Large intestine (tissue), 3 donors: ENCODE measurements at regions not wholly inside any gene's neighbourhood (a gene's known extent, or its start where the extent isn't known, plus 50 kb on each side); places are given as distances from the start of the nearest gene placed in this dataset.

Experiments
- DNase-seq, 2 donors: peaks; one replicate each; pipeline versions ENCODE4 v3.0.0 to v3.0.0-alpha.2; 2013
- H3K27ac ChIP-seq: one replicate; pipeline ENCODE4 v1.5.1; 2013; ENCODE audit warnings: low read length
- H3K27me3 ChIP-seq: 2 replicates; pipeline ENCODE4 v1.6.1; 2013; ENCODE audit warnings: low read length; ENCODE audit not compliant: control insufficient read depth, insufficient read depth
- H3K36me3 ChIP-seq: 2 replicates; pipeline ENCODE4 v1.6.1; 2013; ENCODE audit warnings: low read length; ENCODE audit not compliant: control insufficient read depth, insufficient read depth
- H3K4me1 ChIP-seq: one replicate; pipeline ENCODE4 v1.6.1; 2013; ENCODE audit warnings: low read length; ENCODE audit not compliant: control insufficient read depth, insufficient read depth
- H3K4me3 ChIP-seq: one replicate; pipeline ENCODE4 v1.5.1; 2013; ENCODE audit warnings: low read length
- H3K9me3 ChIP-seq: one replicate; pipeline ENCODE4 v1.6.1; 2013; ENCODE audit warnings: mild to moderate bottlenecking, low read depth, low read length, moderate library complexity; ENCODE audit not compliant: control insufficient read depth
- WGBS: methylation state at CpG from one replicate; pipeline ENCODE4 v1.1.5; 2013; ENCODE audit warnings: low lambda C conversion rate; ENCODE audit not compliant: insufficient coverage; 5-methylcytosine and 5-hydroxymethylcytosine counted together

- Histone ChIP-seq H3K4me3 (no peak overlapping the region), H3K9me3 (no peaks in the 10 kb centered on the region), H3K27me3 (no peaks in the 10 kb centered on the region), H3K36me3 (no peaks in the 10 kb centered on the region), H3K4me1 (no peaks in the 10 kb centered on the region), H3K27ac (no peak overlapping the region)
- DNase-seq, result no peak
- no CpG with 5 or more reads among the region's 1 CpG for WGBS
Observed at GRCh38 chr18:40995529-40995928, 959.5 kb upstream of the PIK3C3 start.

- Histone ChIP-seq H3K27ac (no peak overlapping the region), H3K27me3 (no peaks in the 10 kb centered on the region), H3K36me3 (no peaks in the 10 kb centered on the region), H3K4me3 (no peak overlapping the region), H3K9me3 (no peaks in the 10 kb centered on the region), H3K4me1 (no peaks in the 10 kb centered on the region)
- DNase-seq, result no peak
Observed at GRCh38 chr18:40993363-40993762, 961.7 kb upstream of the PIK3C3 start.

GRCh38 chr18:40987581-40987980 lies 967.5 kb upstream of the PIK3C3 start:
- H3K9me3 ChIP-seq, result no peaks in the 10 kb centered on the region
- no peak overlapping the region for H3K4me3 ChIP-seq
- no peaks in the 10 kb centered on the region for H3K4me1 ChIP-seq
- no CpG with 5 or more reads among the region's 1 CpG for WGBS
- DNase-seq, result no peak
- no peaks in the 10 kb centered on the region for H3K36me3 ChIP-seq
- H3K27ac ChIP-seq, result no peak overlapping the region
- no peaks in the 10 kb centered on the region for H3K27me3 ChIP-seq

GRCh38 chr18:40985436-40985835 lies 969.6 kb upstream of the PIK3C3 start:
- Histone ChIP-seq H3K9me3 (no peaks in the 10 kb centered on the region), H3K36me3 (no peaks in the 10 kb centered on the region), H3K27ac (no peak overlapping the region), H3K27me3 (no peaks in the 10 kb centered on the region), H3K4me3 (no peak overlapping the region), H3K4me1 (no peaks in the 10 kb centered on the region)
- no peak for DNase-seq
- WGBS, result 86% methylated on average over 3 of the region's 5 CpGs

- H3K27ac ChIP-seq, result no peak overlapping the region
- no CpG with 5 or more reads among the region's 1 CpG for WGBS
- DNase-seq, result no peak
- no peaks in the 10 kb centered on the region for H3K9me3 ChIP-seq
- no peak overlapping the region for H3K4me3 ChIP-seq
- H3K27me3 ChIP-seq, result no peaks in the 10 kb centered on the region
- H3K4me1 ChIP-seq, result no peaks in the 10 kb centered on the region
- H3K36me3 ChIP-seq, result no peaks in the 10 kb centered on the region
Observed at GRCh38 chr18:40984856-40985255, 970.2 kb upstream of the PIK3C3 start.

- 82% methylated on average over 1 of the region's 1 CpG for WGBS
- H3K4me3 ChIP-seq, result no peak overlapping the region
- no peak for DNase-seq
Observed at GRCh38 chr18:40983835-40984234, 971.2 kb upstream of the PIK3C3 start.

GRCh38 chr18:40980171-40980570 lies 974.9 kb upstream of the PIK3C3 start:
- WGBS, result no CpG with 5 or more reads among the region's 2 CpGs
- no peak for DNase-seq
- no peaks in the 10 kb centered on the region for H3K4me1 ChIP-seq

More at GRCh38 chr18:40983835-40984234, 971.2 kb upstream of the PIK3C3 start:
- Histone ChIP-seq H3K36me3 (no peaks in the 10 kb centered on the region), H3K27ac (no peak overlapping the region), H3K27me3 (no peaks in the 10 kb centered on the region), H3K4me1 (no peaks in the 10 kb centered on the region), H3K9me3 (no peaks in the 10 kb centered on the region)

GRCh38 chr18:40976050-40976449 lies 979.0 kb upstream of the PIK3C3 start:
- no CpG with 5 or more reads among the region's 4 CpGs for WGBS
- Histone ChIP-seq H3K36me3 (no peaks in the 10 kb centered on the region), H3K27ac (no peak overlapping the region), H3K9me3 (no peaks in the 10 kb centered on the region), H3K4me3 (no peak overlapping the region), H3K27me3 (no peaks in the 10 kb centered on the region), H3K4me1 (no peaks in the 10 kb centered on the region)
- no peak for DNase-seq

More at GRCh38 chr18:40980171-40980570, 974.9 kb upstream of the PIK3C3 start:
- no peaks in the 10 kb centered on the region for H3K9me3 ChIP-seq
- no peaks in the 10 kb centered on the region for H3K27me3 ChIP-seq
- no peaks in the 10 kb centered on the region for H3K36me3 ChIP-seq
- H3K27ac ChIP-seq, result no peak overlapping the region
- H3K4me3 ChIP-seq, result no peak overlapping the region

GRCh38 chr18:40974448-40974847 lies 980.6 kb upstream of the PIK3C3 start:
- Histone ChIP-seq H3K4me3 (no peak overlapping the region), H3K27me3 (no peaks in the 10 kb centered on the region), H3K4me1 (no peaks in the 10 kb centered on the region), H3K36me3 (no peaks in the 10 kb centered on the region), H3K27ac (no peak overlapping the region), H3K9me3 (no peaks in the 10 kb centered on the region)
- no peak for DNase-seq

- no peaks in the 10 kb centered on the region for H3K27me3 ChIP-seq
- no peak for DNase-seq
- no peaks in the 10 kb centered on the region for H3K9me3 ChIP-seq
- H3K36me3 ChIP-seq, result no peaks in the 10 kb centered on the region
- H3K4me3 ChIP-seq, result no peak overlapping the region
- H3K4me1 ChIP-seq, result no peaks in the 10 kb centered on the region
- no CpG with 5 or more reads among the region's 1 CpG for WGBS
- H3K27ac ChIP-seq, result no peak overlapping the region
Observed at GRCh38 chr18:40962784-40963183, 992.2 kb upstream of the PIK3C3 start.

- DNase-seq, result no peak
- Histone ChIP-seq H3K27ac (no peak overlapping the region), H3K27me3 (no peaks in the 10 kb centered on the region), H3K4me1 (no peaks in the 10 kb centered on the region), H3K36me3 (no peaks in the 10 kb centered on the region), H3K4me3 (no peak overlapping the region), H3K9me3 (no peaks in the 10 kb centered on the region)
- 80% methylated on average over 2 of the region's 2 CpGs for WGBS
Observed at GRCh38 chr18:40957533-40958070, 997.4 kb upstream of the PIK3C3 start.
